IMR-90 (cell line): ENCODE measurements at regions not wholly inside any gene's neighbourhood (a gene's known extent, or its start where the extent isn't known, plus 50 kb on each side); places are given as distances from the start of the nearest gene placed in this dataset.

Experiments
- ATAC-seq: fragments of 200-7000 bp; cut with Tn5 transposase; 2 replicates; pipeline ENCODE4 v1.9.1; 2020; ENCODE audit warnings: low read depth, mild to moderate bottlenecking, moderate library complexity
- BruUV-seq: library from RNA; stranded (reverse); fragments of 400-500 nt; replicated peaks from 2 replicates; lab custom pipeline; 2021; lab: Mats Ljungman, UMichigan
- CTCF ChIA-PET: fragments of 300-600 bp; formaldehyde crosslinking; extraction: SDS; loops from one replicate; lab custom pipeline; 2021; ENCODE audit warnings: antibody characterized with exemption; lab: Yijun Ruan, JAX
- POLR2A ChIA-PET: fragments of 300-600 bp; sonication (Branson Sonifier 250); formaldehyde crosslinking; loops from one replicate; lab custom pipeline; 2022; ENCODE audit warnings: antibody characterized with exemption; ENCODE audit not compliant: unreplicated experiment; lab: Charles Lee
- DNase-seq: peaks from one replicate; pipeline ENCODE4 v3.0.0; 2013
- H2AFZ ChIP-seq: replicated peaks from 2 replicates; pipeline ENCODE3; 2013; ENCODE audit warnings: low read length, mild to moderate bottlenecking; ENCODE audit not compliant: poor library complexity
- H2AK5ac ChIP-seq: 2 replicates; pipeline ENCODE4 v1.6.1; 2013; ENCODE audit warnings: low read depth, low read length, inconsistent platforms
- H2AK9ac ChIP-seq: replicated peaks from 2 replicates; pipeline ENCODE3; 2013; ENCODE audit warnings: mild to moderate bottlenecking, low read depth, low read length, moderate library complexity; ENCODE audit not compliant: poor library complexity
- H2BK120ac ChIP-seq: 2 replicates; pipeline ENCODE4 v1.6.1; 2013; ENCODE audit warnings: low read depth, low read length, inconsistent platforms
- H2BK15ac ChIP-seq: 3 replicates; pipeline ENCODE4 v1.6.1; 2013; ENCODE audit warnings: low read depth, low read length, inconsistent platforms
- H2BK20ac ChIP-seq: 2 replicates; pipeline ENCODE4 v1.6.1; 2013; ENCODE audit warnings: low read depth, mild to moderate bottlenecking, inconsistent platforms, low read length, moderate library complexity
- H2BK5ac ChIP-seq: 2 replicates; pipeline ENCODE4 v1.6.1; 2013; ENCODE audit warnings: mild to moderate bottlenecking, low read depth, low read length, inconsistent platforms; ENCODE audit not compliant: poor library complexity, severe bottlenecking
- H3K14ac ChIP-seq: replicated peaks from 2 replicates; pipeline ENCODE4 v1.6.1; 2013; ENCODE audit warnings: low read depth, low read length, inconsistent platforms
- H3K18ac ChIP-seq: 2 replicates; pipeline ENCODE4 v1.6.1; 2013; ENCODE audit warnings: low read depth, low read length, control low read depth
- H3K23ac ChIP-seq: 2 replicates; pipeline ENCODE4 v1.6.1; 2013; ENCODE audit warnings: low read depth, low read length, inconsistent platforms
- H3K27ac ChIP-seq: 2 replicates; pipeline ENCODE4 v1.5.1; 2013; ENCODE audit warnings: mild to moderate bottlenecking, control low read depth, low read length; ENCODE audit not compliant: insufficient read depth
- H3K27me3 ChIP-seq: 2 replicates; pipeline ENCODE4 v1.6.1; 2013; ENCODE audit warnings: low read length; ENCODE audit not compliant: control insufficient read depth, insufficient read depth
- H3K36me3 ChIP-seq: 2 replicates; pipeline ENCODE4 v1.6.1; 2013; ENCODE audit warnings: low read length, mixed read lengths; ENCODE audit not compliant: control insufficient read depth, insufficient read depth
- H3K4ac ChIP-seq: 2 replicates; pipeline ENCODE4 v1.6.1; 2013; ENCODE audit warnings: low read depth, low read length, inconsistent platforms
- H3K4me1 ChIP-seq: 2 replicates; pipeline ENCODE4 v1.6.1; 2013; ENCODE audit warnings: low read length, mixed read lengths; ENCODE audit not compliant: control insufficient read depth, insufficient read depth
- H3K4me2 ChIP-seq: 2 replicates; pipeline ENCODE4 v1.6.1; 2013; ENCODE audit warnings: low read depth, mild to moderate bottlenecking, control low read depth, low read length, moderate library complexity
- H3K4me3 ChIP-seq: 2 replicates; pipeline ENCODE4 v1.5.1; 2013; ENCODE audit warnings: low read depth, mild to moderate bottlenecking, control low read depth, low read length, moderate library complexity; ENCODE audit not compliant: insufficient read depth
- H3K56ac ChIP-seq: 2 replicates; pipeline ENCODE4 v1.6.1; 2013; ENCODE audit warnings: low read length, inconsistent platforms; ENCODE audit not compliant: insufficient read depth; ENCODE audit errors: extremely low read depth
- H3K79me1 ChIP-seq, 2 experiments: 2 replicates each; pipeline ENCODE4 v1.6.1; 2013; ENCODE audit warnings: low read length in 2 of 2, inconsistent platforms in 1 of 2, low read depth in 1 of 2
- H3K9ac ChIP-seq: 2 replicates; pipeline ENCODE4 v1.6.1; 2013; ENCODE audit warnings: low read depth, low read length, control low read depth
- H3K9me1 ChIP-seq: 2 replicates; pipeline ENCODE4 v1.6.1; 2013; ENCODE audit warnings: low read length, inconsistent platforms; ENCODE audit not compliant: insufficient read depth
- H3K9me3 ChIP-seq: 2 replicates; pipeline ENCODE4 v1.6.1; 2013; ENCODE audit warnings: low read length; ENCODE audit not compliant: control insufficient read depth, insufficient read depth
- H4K20me1 ChIP-seq: 2 replicates; pipeline ENCODE4 v1.6.1; 2013; ENCODE audit warnings: low read length, inconsistent platforms; ENCODE audit not compliant: insufficient read depth
- H4K5ac ChIP-seq: 2 replicates; pipeline ENCODE4 v1.6.1; 2013; ENCODE audit warnings: mild to moderate bottlenecking, low read depth, low read length, control low read depth
- H4K8ac ChIP-seq, 2 experiments: 2 replicates each; pipeline ENCODE4 v1.6.1; 2013; ENCODE audit warnings: low read depth in 2 of 2, low read length in 2 of 2, control low read depth in 1 of 2, inconsistent platforms in 1 of 2
- H4K91ac ChIP-seq: 2 replicates; pipeline ENCODE4 v1.6.1; 2013; ENCODE audit warnings: low read depth, low read length, inconsistent platforms; ENCODE audit not compliant: insufficient read depth
- BHLHE40 ChIP-seq: fragments of 150-350 bp; IDR thresholded peaks from 2 replicates; pipeline ENCODE4 v1.6.1; 2016; ENCODE audit warnings: mild to moderate bottlenecking, low read depth, low read length
- CEBPB ChIP-seq: IDR thresholded peaks from 2 replicates; pipeline ENCODE4 v1.6.1; 2012; ENCODE audit warnings: low read depth, low read length, improper control_type of control experiment
- CHD1 ChIP-seq: IDR thresholded peaks from 2 replicates; pipeline ENCODE4 v1.6.1; 2012; ENCODE audit warnings: low read depth, low read length, improper control_type of control experiment
- FOS ChIP-seq: fragments of 150-350 bp; IDR thresholded peaks from 2 replicates; pipeline ENCODE4 v1.6.1; 2016; ENCODE audit warnings: low read depth, low read length
- MAFK ChIP-seq: IDR thresholded peaks from 2 replicates; pipeline ENCODE4 v1.6.1; 2012; ENCODE audit warnings: low read depth, low read length, improper control_type of control experiment
- MAZ ChIP-seq: IDR thresholded peaks from 2 replicates; pipeline ENCODE4 v1.6.1; 2012; ENCODE audit warnings: low read depth, mild to moderate bottlenecking, low read length, improper control_type of control experiment, moderate library complexity, borderline replicate concordance
- MXI1 ChIP-seq: IDR thresholded peaks from 2 replicates; pipeline ENCODE4 v1.6.1; 2012; ENCODE audit warnings: low read depth, mild to moderate bottlenecking, low read length, moderate library complexity, borderline replicate concordance
- NFE2L2 ChIP-seq: fragments of 150-350 bp; IDR thresholded peaks from 2 replicates; pipeline ENCODE4 v1.6.1; 2016; ENCODE audit warnings: low read depth, mild to moderate bottlenecking, low read length
- POLR2A ChIP-seq: IDR thresholded peaks from 2 replicates; pipeline ENCODE4 v1.6.1; 2012; ENCODE audit warnings: mild to moderate bottlenecking, low read depth, low read length
- RAD21 ChIP-seq: IDR thresholded peaks from 2 replicates; pipeline ENCODE4 v1.6.1; 2012; ENCODE audit warnings: low read length, improper control_type of control experiment
- RCOR1 ChIP-seq: IDR thresholded peaks from 2 replicates; pipeline ENCODE4 v1.6.1; 2012; ENCODE audit warnings: mild to moderate bottlenecking, low read length, improper control_type of control experiment; ENCODE audit not compliant: insufficient replicate concordance
- RFX5 ChIP-seq: IDR thresholded peaks from 2 replicates; pipeline ENCODE4 v1.8.0; 2012; ENCODE audit warnings: low read depth, mild to moderate bottlenecking, low read length, moderate library complexity
- SMC3 ChIP-seq: fragments of 150-350 bp; IDR thresholded peaks from 2 replicates; pipeline ENCODE4 v1.6.1; 2016; ENCODE audit warnings: low read depth, mild to moderate bottlenecking, antibody characterized with exemption, low read length, moderate library complexity
- WGBS, 2 experiments: methylation state at CpG; one replicate each; pipeline versions ENCODE4 v1.1.5 to v1.1.7; 2013; ENCODE audit warnings: missing lambda C conversion rate in 2 of 2; ENCODE audit not compliant: insufficient read length in 1 of 2; ENCODE audit errors: extremely low coverage in 2 of 2; 5-methylcytosine and 5-hydroxymethylcytosine counted together
- dilution Hi-C: fragments of 300-500 bp; cut with HindIII; formaldehyde crosslinking; loops from one replicate; pipeline ENCODE4 v1.14.3; 2018; ENCODE audit warnings: low sequenced_read_pairs; ENCODE audit not compliant: unreplicated experiment
- in situ Hi-C: fragments of 300-500 bp; cut with MboI; formaldehyde crosslinking; loops from 3 replicates; pipeline ENCODE4 v1.14.3; 2019; ENCODE audit warnings: low sequenced_read_pairs, inconsistent platforms, mixed read lengths
- intact Hi-C: fragments of 100-400 bp; cut with micrococcal nuclease; formaldehyde crosslinking; loops from 2 replicates; pipeline ENCODE4 v1.10.0; 2022
- TF ChIP-seq, protein P1 (sequence below): fragments of 150-350 bp; IDR thresholded peaks from 2 replicates; pipeline ENCODE4 v1.6.1; 2017; ENCODE audit warnings: mild to moderate bottlenecking, antibody characterized with exemption, low read length, low read depth
- TF ChIP-seq, protein P2 (sequence below): conservative IDR thresholded peaks from 2 replicates; pipeline ENCODE4 v1.5.1; 2012; ENCODE audit warnings: mild to moderate bottlenecking, low read depth, low read length, improper control_type of control experiment

DNA sequence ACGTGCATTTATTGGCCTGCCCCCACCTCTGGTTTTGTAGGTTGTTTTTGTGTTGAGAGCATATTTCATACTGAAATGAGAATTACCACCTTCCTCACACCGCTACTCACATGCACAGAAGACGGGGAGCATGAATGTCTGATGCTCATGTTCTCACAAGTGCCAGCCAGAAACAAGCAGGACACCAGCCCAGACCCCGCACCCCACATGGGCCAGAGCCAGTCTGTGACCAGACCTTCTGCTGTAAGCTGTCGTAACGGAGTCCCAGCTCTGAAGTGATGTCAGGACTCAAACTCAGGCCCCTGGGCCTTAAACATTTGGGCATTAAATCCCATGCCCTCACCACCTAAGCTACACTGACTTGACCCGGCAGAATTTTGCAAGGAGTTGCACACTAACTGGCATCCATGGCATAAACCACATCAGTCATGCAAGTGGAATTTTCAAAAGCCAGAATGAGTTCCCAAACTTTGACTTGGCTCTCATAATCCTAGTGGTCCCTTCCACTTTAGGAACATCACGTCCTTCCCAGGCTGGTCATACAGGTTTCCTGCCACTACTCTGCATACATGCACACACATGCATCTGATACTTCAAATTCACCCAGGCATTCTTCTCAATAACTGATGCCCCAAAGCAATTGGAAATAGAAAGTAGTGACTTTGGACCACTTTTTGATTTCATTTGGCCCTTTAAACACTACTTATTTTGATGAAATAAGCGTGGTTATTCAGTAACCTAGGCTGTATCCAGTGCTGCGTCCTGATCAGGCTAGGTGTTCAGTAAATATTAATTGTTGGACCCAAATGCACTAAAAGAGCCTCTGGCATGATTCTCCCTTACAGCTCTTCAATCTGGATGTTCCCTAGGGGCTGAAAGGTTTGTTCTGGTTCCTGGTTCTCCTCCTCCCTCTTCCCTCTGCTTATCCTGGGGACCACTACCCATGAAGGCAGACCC is 223.1 kb upstream of the ID2 start (continued):
- no peak for TF ChIP-seq SMC3

DNA sequence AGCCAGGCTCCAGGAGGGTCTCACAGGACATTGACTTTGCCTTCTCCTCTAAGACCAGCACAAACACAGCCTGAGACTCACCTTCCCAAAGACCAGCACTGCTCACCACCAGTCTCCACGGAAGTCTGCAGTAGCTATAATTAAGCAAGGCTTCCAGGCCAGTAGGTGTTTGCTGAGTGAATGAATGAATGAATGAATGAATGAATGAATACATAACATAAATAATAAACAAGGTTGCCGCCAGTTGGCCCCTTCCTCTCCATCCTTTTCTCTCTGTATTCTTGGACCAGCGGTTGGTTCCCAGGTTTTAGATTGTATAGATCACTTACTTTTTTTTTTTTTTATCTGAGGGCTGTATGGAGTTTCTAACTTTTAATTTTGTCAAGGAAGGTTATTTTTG is 222.4 kb upstream of the ID2 start:
- H2BK5ac ChIP-seq, result no peak overlapping the region
- H3K27me3 ChIP-seq, result peaks cover 18% of the 10 kb centered on the region
- intact Hi-C loops (no loop called here), in situ Hi-C loops (no loop called here), dilution Hi-C loops (no loop called here)
- no peak overlapping the region for H2AK9ac ChIP-seq
- no peak overlapping the region for H3K14ac ChIP-seq
- no peak overlapping the region for H2AK5ac ChIP-seq
- H2BK15ac ChIP-seq, result no peak overlapping the region
- H3K9me1 ChIP-seq, result no peaks in the 10 kb centered on the region
- CTCF ChIA-PET, result no interaction called here
- no peak overlapping the region for H3K27ac ChIP-seq
- H3K79me1 ChIP-seq, result no peaks in the 10 kb centered on the region
- H4K8ac ChIP-seq, result no peak overlapping the region
- no peaks in the 10 kb centered on the region for H3K36me3 ChIP-seq
- H3K9ac ChIP-seq, result no peak overlapping the region
- H4K91ac ChIP-seq, result no peak overlapping the region
- H3K23ac ChIP-seq, result no peak overlapping the region
- H3K4me2 ChIP-seq, result no peak overlapping the region
- no peaks in the 10 kb centered on the region for H3K9me3 ChIP-seq
- H3K18ac ChIP-seq, result no peak overlapping the region
- BruUV-seq, result no TSS peak
- no peaks in the 10 kb centered on the region for H3K4me1 ChIP-seq
- H3K4me3 ChIP-seq, result no peak overlapping the region
- ATAC-seq (no peak), DNase-seq (no peak)
- H2BK20ac ChIP-seq, result no peak overlapping the region
- H4K20me1 ChIP-seq, result no peaks in the 10 kb centered on the region
- WGBS, 2 experiments, result no CpG with 5 or more reads among the region's 3 CpGs
- H4K5ac ChIP-seq, result no peak overlapping the region
- no peak overlapping the region for H3K56ac ChIP-seq
- POLR2A ChIA-PET, result no interaction called here
- H2BK120ac ChIP-seq, result no peak overlapping the region
- no peak overlapping the region for H3K4ac ChIP-seq
- no peak overlapping the region for H2AFZ ChIP-seq
- TF ChIP-seq, protein P1, sequence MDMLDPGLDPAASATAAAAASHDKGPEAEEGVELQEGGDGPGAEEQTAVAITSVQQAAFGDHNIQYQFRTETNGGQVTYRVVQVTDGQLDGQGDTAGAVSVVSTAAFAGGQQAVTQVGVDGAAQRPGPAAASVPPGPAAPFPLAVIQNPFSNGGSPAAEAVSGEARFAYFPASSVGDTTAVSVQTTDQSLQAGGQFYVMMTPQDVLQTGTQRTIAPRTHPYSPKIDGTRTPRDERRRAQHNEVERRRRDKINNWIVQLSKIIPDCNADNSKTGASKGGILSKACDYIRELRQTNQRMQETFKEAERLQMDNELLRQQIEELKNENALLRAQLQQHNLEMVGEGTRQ, result no peak
- no peak for TF ChIP-seq CEBPB
- no peak for TF ChIP-seq MAFK
- TF ChIP-seq CHD1, result no peak
- no peak for TF ChIP-seq MAZ
- TF ChIP-seq RCOR1, result no peak
- TF ChIP-seq RFX5, result no peak
- no peak for TF ChIP-seq SMC3
- no peak for TF ChIP-seq RAD21
- no peak for TF ChIP-seq POLR2A
- no peak for TF ChIP-seq MXI1
- no peak for TF ChIP-seq BHLHE40
- TF ChIP-seq NFE2L2, result no peak
- no peak for TF ChIP-seq FOS
- TF ChIP-seq, protein P2, sequence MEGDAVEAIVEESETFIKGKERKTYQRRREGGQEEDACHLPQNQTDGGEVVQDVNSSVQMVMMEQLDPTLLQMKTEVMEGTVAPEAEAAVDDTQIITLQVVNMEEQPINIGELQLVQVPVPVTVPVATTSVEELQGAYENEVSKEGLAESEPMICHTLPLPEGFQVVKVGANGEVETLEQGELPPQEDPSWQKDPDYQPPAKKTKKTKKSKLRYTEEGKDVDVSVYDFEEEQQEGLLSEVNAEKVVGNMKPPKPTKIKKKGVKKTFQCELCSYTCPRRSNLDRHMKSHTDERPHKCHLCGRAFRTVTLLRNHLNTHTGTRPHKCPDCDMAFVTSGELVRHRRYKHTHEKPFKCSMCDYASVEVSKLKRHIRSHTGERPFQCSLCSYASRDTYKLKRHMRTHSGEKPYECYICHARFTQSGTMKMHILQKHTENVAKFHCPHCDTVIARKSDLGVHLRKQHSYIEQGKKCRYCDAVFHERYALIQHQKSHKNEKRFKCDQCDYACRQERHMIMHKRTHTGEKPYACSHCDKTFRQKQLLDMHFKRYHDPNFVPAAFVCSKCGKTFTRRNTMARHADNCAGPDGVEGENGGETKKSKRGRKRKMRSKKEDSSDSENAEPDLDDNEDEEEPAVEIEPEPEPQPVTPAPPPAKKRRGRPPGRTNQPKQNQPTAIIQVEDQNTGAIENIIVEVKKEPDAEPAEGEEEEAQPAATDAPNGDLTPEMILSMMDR, result no peak
